Neural progenitor cell (in vitro differentiated cells): ENCODE measurements at regions not wholly inside any gene's neighbourhood (a gene's known extent, or its start where the extent isn't known, plus 50 kb on each side); places are given as distances from the start of the nearest gene placed in this dataset.

Source experiments
- DNase-seq: peaks from one replicate; pipeline ENCODE4 v3.0.0-alpha.2; 2016; ENCODE audit warnings: low spot score
- H2AFZ ChIP-seq: fragments of 200-600 bp; sonication (generic); replicated peaks from 2 replicates; pipeline ENCODE4 v1.6.1; 2016; ENCODE audit warnings: antibody characterized with exemption
- H3F3A ChIP-seq: fragments of 200-600 bp; sonication (generic); 2 replicates; pipeline ENCODE4 v1.6.1; 2016; ENCODE audit warnings: antibody characterized with exemption, low read depth
- H3K27ac ChIP-seq: fragments of 200-600 bp; sonication (generic); 2 replicates; pipeline ENCODE4 v1.5.1; 2016; ENCODE audit warnings: mild to moderate bottlenecking
- H3K27me3 ChIP-seq: fragments of 200-600 bp; sonication (generic); 2 replicates; pipeline ENCODE4 v1.6.1; 2016; ENCODE audit warnings: mild to moderate bottlenecking, moderate library complexity
- H3K36me3 ChIP-seq: fragments of 200-600 bp; sonication (generic); 2 replicates; pipeline ENCODE4 v1.5.1; 2016
- H3K4me1 ChIP-seq: fragments of 200-600 bp; sonication (generic); 2 replicates; pipeline ENCODE4 v1.6.1; 2016; ENCODE audit warnings: mixed run types
- H3K4me2 ChIP-seq: fragments of 200-600 bp; sonication (generic); 2 replicates; pipeline ENCODE4 v1.6.1; 2016
- H3K4me3 ChIP-seq: fragments of 200-600 bp; sonication (generic); 2 replicates; pipeline ENCODE4 v1.5.1; 2016
- H3K79me2 ChIP-seq: fragments of 200-600 bp; sonication (generic); 2 replicates; pipeline ENCODE4 v1.6.1; 2016; ENCODE audit warnings: low read depth
- H3K9ac ChIP-seq: fragments of 200-600 bp; sonication (generic); 2 replicates; pipeline ENCODE4 v1.6.1; 2016
- H3K9me3 ChIP-seq: fragments of 200-600 bp; sonication (generic); 2 replicates; pipeline ENCODE4 v1.5.1; 2016; ENCODE audit warnings: low read depth
- H4K20me1 ChIP-seq: fragments of 200-600 bp; sonication (generic); 2 replicates; pipeline ENCODE4 v1.6.1; 2016; ENCODE audit warnings: low read depth
- H3K27ac Mint-ChIP-seq: 3 replicates; pipeline ENCODE4 v1.8.0; 2021; ENCODE audit warnings: mixed read lengths
- H3K27me3 Mint-ChIP-seq: 2 replicates; pipeline ENCODE4 v1.8.0; 2022; ENCODE audit warnings: low read depth, mild to moderate bottlenecking, inconsistent platforms, moderate library complexity, mixed read lengths; ENCODE audit not compliant: insufficient read depth
- H3K36me3 Mint-ChIP-seq: 3 replicates; pipeline ENCODE4 v1.8.0; 2021; ENCODE audit warnings: mixed read lengths
- H3K4me1 Mint-ChIP-seq: 3 replicates; pipeline ENCODE4 v1.8.0; 2021; ENCODE audit warnings: mixed read lengths
- H3K4me3 Mint-ChIP-seq: 3 replicates; pipeline ENCODE4 v1.8.0; 2021; ENCODE audit warnings: mild to moderate bottlenecking, moderate library complexity, mixed read lengths
- H3K9me3 Mint-ChIP-seq: 3 replicates; pipeline ENCODE4 v1.8.0; 2020; ENCODE audit warnings: mixed read lengths
- EZH2 ChIP-seq: fragments of 200-600 bp; sonication (generic); IDR thresholded peaks from 2 replicates; pipeline ENCODE4 v1.6.1; 2017; ENCODE audit warnings: antibody characterized with exemption, mild to moderate bottlenecking, moderate library complexity
- EZH2phosphoT487 ChIP-seq: fragments of 200-600 bp; sonication (generic); IDR thresholded peaks from 2 replicates; pipeline ENCODE4 v1.6.1; 2017; ENCODE audit warnings: antibody characterized with exemption
- TF ChIP-seq, protein P1 (sequence below): fragments of 200-600 bp; sonication (generic); IDR thresholded peaks from 2 replicates; pipeline ENCODE4 v1.5.1; 2017; ENCODE audit warnings: antibody characterized with exemption, mild to moderate bottlenecking

- peaks cover 14% of the 10 kb centered on the region for H3F3A ChIP-seq
- no peaks in the 10 kb centered on the region for H3K27me3 ChIP-seq
- H3K4me3 Mint-ChIP-seq: no peak overlapping the region
- H3K4me1 ChIP-seq: peaks cover 70% of the 10 kb centered on the region
- H3K4me3 ChIP-seq: no peak overlapping the region
- H3K79me2 ChIP-seq: peaks cover 100% of the 10 kb centered on the region
- H4K20me1 ChIP-seq: peaks cover 80% of the 10 kb centered on the region
- no peaks in the 10 kb centered on the region for H3K9me3 Mint-ChIP-seq
- DNase-seq: no peak
- no peak overlapping the region for H3K27ac ChIP-seq
- H3K36me3 Mint-ChIP-seq: no peaks in the 10 kb centered on the region
- peaks cover 3% of the 10 kb centered on the region for H3K27me3 Mint-ChIP-seq
- no peak overlapping the region for H2AFZ ChIP-seq
- H3K9ac ChIP-seq: no peak overlapping the region
- TF ChIP-seq EZH2phosphoT487 (no peak), EZH2 (no peak)
- TF ChIP-seq, protein P1, sequence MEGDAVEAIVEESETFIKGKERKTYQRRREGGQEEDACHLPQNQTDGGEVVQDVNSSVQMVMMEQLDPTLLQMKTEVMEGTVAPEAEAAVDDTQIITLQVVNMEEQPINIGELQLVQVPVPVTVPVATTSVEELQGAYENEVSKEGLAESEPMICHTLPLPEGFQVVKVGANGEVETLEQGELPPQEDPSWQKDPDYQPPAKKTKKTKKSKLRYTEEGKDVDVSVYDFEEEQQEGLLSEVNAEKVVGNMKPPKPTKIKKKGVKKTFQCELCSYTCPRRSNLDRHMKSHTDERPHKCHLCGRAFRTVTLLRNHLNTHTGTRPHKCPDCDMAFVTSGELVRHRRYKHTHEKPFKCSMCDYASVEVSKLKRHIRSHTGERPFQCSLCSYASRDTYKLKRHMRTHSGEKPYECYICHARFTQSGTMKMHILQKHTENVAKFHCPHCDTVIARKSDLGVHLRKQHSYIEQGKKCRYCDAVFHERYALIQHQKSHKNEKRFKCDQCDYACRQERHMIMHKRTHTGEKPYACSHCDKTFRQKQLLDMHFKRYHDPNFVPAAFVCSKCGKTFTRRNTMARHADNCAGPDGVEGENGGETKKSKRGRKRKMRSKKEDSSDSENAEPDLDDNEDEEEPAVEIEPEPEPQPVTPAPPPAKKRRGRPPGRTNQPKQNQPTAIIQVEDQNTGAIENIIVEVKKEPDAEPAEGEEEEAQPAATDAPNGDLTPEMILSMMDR: no peak
- no peak overlapping the region for H3K27ac Mint-ChIP-seq
- peaks cover 53% of the 10 kb centered on the region for H3K4me1 Mint-ChIP-seq
- H3K36me3 ChIP-seq: no peaks in the 10 kb centered on the region
- no peaks in the 10 kb centered on the region for H3K9me3 ChIP-seq
- H3K4me2 ChIP-seq: no peak overlapping the region
Observed at GRCh38 chr6:56745971-56746370, 103.3 kb upstream of the DST start.

DNA sequence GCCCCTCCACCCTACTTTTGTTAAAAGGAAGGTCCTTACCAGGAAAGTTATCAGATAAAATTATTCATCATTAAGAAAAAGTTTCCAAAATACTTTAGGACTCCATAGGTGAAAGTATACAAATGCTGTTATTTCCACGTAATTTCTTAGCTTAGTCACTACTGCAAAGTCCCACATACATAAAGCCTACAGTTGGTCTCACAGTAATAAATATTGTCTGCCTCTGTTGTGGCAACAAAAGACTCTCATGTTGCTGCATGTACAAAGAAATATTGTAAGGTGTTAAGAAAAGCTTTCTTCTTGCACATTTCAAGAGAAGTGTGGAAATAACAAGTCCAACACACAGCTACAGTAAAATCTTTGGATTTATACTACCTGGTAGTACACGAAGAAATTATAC, 102.4 kb upstream of the DST start:
- Histone ChIP-seq H3K27ac (no peak overlapping the region), H4K20me1 (peaks cover 84% of the 10 kb centered on the region), H3K4me3 (no peak overlapping the region), H3K9me3 (no peaks in the 10 kb centered on the region), H3K36me3 (no peaks in the 10 kb centered on the region), H2AFZ (no peak overlapping the region), H3K4me2 (peak overlapping the region; percentile 50), H3K9ac (no peak overlapping the region), H3K27me3 (no peaks in the 10 kb centered on the region), H3K79me2 (peaks cover 100% of the 10 kb centered on the region), H3K4me1 (peaks cover 68% of the 10 kb centered on the region), H3F3A (peaks cover 14% of the 10 kb centered on the region)
- peaks cover 3% of the 10 kb centered on the region for H3K27me3 Mint-ChIP-seq
- peaks cover 47% of the 10 kb centered on the region for H3K4me1 Mint-ChIP-seq
- H3K9me3 Mint-ChIP-seq: no peaks in the 10 kb centered on the region
- H3K27ac Mint-ChIP-seq: no peak overlapping the region
- DNase-seq: no peak
- no peak for TF ChIP-seq EZH2
- TF ChIP-seq EZH2phosphoT487: no peak
- TF ChIP-seq, protein P1: no peak
- no peak overlapping the region for H3K4me3 Mint-ChIP-seq
- no peaks in the 10 kb centered on the region for H3K36me3 Mint-ChIP-seq

DNA sequence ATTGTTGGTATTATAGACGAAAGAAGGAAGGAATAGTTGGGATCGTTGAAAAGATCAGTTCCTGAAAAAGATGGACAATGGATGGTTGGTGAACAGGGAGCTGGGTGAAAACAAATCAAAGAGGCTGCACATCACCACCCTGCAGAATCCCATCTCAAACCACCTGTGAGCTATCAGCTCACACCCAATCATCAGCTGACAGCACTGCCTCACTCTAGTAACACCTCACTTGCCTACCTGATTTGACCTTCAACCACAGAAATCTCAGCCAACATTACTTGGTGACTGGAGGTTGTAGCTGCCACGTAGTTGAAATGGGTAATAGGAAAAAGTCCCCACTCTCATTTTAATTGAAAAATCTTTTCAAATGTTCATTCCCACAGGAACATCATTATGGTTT, 101.8 kb upstream of the DST start:
- H3K9me3 ChIP-seq: no peaks in the 10 kb centered on the region
- peaks cover 68% of the 10 kb centered on the region for H3K4me1 ChIP-seq
- H2AFZ ChIP-seq: no peak overlapping the region
- Mint-ChIP-seq H3K9me3 (no peaks in the 10 kb centered on the region), H3K4me1 (peaks cover 43% of the 10 kb centered on the region), H3K36me3 (no peaks in the 10 kb centered on the region), H3K4me3 (no peak overlapping the region), H3K27ac (no peak overlapping the region), H3K27me3 (peaks cover 3% of the 10 kb centered on the region)
- H3K36me3 ChIP-seq: no peaks in the 10 kb centered on the region
- TF ChIP-seq EZH2phosphoT487 (no peak), EZH2 (no peak)
- TF ChIP-seq, protein P1: no peak
- peaks cover 100% of the 10 kb centered on the region for H3K79me2 ChIP-seq
- peak overlapping the region; percentile 50 for H3K4me2 ChIP-seq
- H4K20me1 ChIP-seq: peaks cover 84% of the 10 kb centered on the region
- no peak overlapping the region for H3K27ac ChIP-seq
- DNase-seq: no peak
- no peak overlapping the region for H3K4me3 ChIP-seq
- H3K27me3 ChIP-seq: no peaks in the 10 kb centered on the region
- peaks cover 14% of the 10 kb centered on the region for H3F3A ChIP-seq
- no peak overlapping the region for H3K9ac ChIP-seq
